ENCODE measurements at regions not wholly inside any gene's neighbourhood (a gene's known extent, or its start where the extent isn't known, plus 50 kb on each side); places are given as distances from the start of the nearest gene placed in this dataset.

DNA sequence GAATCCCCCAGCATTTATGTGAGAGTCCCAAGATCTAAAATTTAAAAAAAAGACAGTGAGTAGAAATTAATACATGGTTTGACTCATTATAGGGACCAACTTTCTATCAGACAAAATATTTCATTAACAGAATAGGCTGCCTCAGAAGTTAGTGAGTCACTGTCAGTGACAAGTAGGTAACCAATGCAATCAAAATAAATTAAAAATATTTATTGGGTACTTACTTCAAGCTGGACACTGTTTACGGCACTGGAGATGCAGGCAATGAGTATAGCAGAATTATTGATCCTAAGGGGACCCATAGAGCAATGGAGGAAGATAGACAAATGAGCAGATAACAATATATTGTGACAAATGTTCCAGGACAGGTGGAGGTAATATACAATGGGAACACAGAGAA lies 135.6 kb upstream of the BCL6 start:
- DNase-seq, result no peak
- Histone ChIP-seq H3K4me3 (ENCODE audit: low read depth, low read length) (no peak overlapping the region), H3K4me1 (peaks cover 10% of the 10 kb centered on the region), H3K36me3 (ENCODE audit: control insufficient read depth, insufficient read depth, low read length) (no peaks in the 10 kb centered on the region), H3K9me3 (0 out of 2 replicates have a peak, but pooled peaks cover under 1% of the 10 kb centered on the region), H3K27me3 (replicated peaks; ENCODE audit: control insufficient read depth, insufficient read depth, low read length) (no peaks in the 10 kb centered on the region)
- no TSS peak for BruUV-seq (replicated peaks)
- no peak overlapping the region for H3K4me3 Mint-ChIP-seq (ENCODE audit: unreplicated experiment)
- intact Hi-C loops (cut with micrococcal nuclease; ENCODE audit: unreplicated experiment), result no loop called here
- ChIA-PET POLR2A (no interaction called here), CTCF (no interaction called here)
- H3K4me1 Mint-ChIP-seq (ENCODE audit: low read depth, unreplicated experiment), result peaks cover 6% of the 10 kb centered on the region
- no peak for TF ChIP-seq CTCF (IDR thresholded peaks at IDR 0.05; ENCODE audit: insufficient read depth in 1 of 2, low read depth in 1 of 2, low read length in 1 of 2, severe bottlenecking in 1 of 2, unreplicated experiment in 1 of 2)
- peaks cover 9% of the 10 kb centered on the region for H3K9me3 Mint-ChIP-seq (ENCODE audit: unreplicated experiment)
- H3K36me3 Mint-ChIP-seq (ENCODE audit: insufficient read depth, unreplicated experiment), result no peaks in the 10 kb centered on the region
- no peaks in the 10 kb centered on the region for H3K27me3 Mint-ChIP-seq (ENCODE audit: insufficient read depth, unreplicated experiment)
- H3K27ac Mint-ChIP-seq (ENCODE audit: unreplicated experiment), result no peak overlapping the region

- H3K9me3 ChIP-seq, result peaks cover 6% of the 10 kb centered on the region; the same call in 1 of the 2 replicates
- Mint-ChIP-seq H3K4me1 (ENCODE audit: low read depth, unreplicated experiment) (peaks cover 13% of the 10 kb centered on the region), H3K9me3 (ENCODE audit: unreplicated experiment) (no peaks in the 10 kb centered on the region), H3K27me3 (ENCODE audit: insufficient read depth, unreplicated experiment) (no peaks in the 10 kb centered on the region), H3K27ac (ENCODE audit: unreplicated experiment) (no peak overlapping the region), H3K4me3 (ENCODE audit: unreplicated experiment) (peak overlapping the region; percentile 82), H3K36me3 (ENCODE audit: insufficient read depth, unreplicated experiment) (peaks cover 15% of the 10 kb centered on the region)
- no TSS peak for BruUV-seq (replicated peaks)
- POLR2A ChIA-PET, result no interaction called here
- CTCF ChIA-PET, result no interaction called here
- DNase-seq, result no peak
- H3K4me3 ChIP-seq (ENCODE audit: low read depth, low read length), result no peak overlapping the region
- TF ChIP-seq CTCF (IDR thresholded peaks at IDR 0.05; ENCODE audit: insufficient read depth in 1 of 2, low read depth in 1 of 2, low read length in 1 of 2, severe bottlenecking in 1 of 2, unreplicated experiment in 1 of 2), result no peak
- no peaks in the 10 kb centered on the region for H3K27me3 ChIP-seq (replicated peaks; ENCODE audit: control insufficient read depth, insufficient read depth, low read length)
- no peaks in the 10 kb centered on the region for H3K36me3 ChIP-seq (ENCODE audit: control insufficient read depth, insufficient read depth, low read length)
- peaks cover 10% of the 10 kb centered on the region for H3K4me1 ChIP-seq
- intact Hi-C loops (cut with micrococcal nuclease; ENCODE audit: unreplicated experiment), result no loop called here
Measured at GRCh38 chr3:187888701-187889100, 143.4 kb upstream of the BCL6 start.

DNA sequence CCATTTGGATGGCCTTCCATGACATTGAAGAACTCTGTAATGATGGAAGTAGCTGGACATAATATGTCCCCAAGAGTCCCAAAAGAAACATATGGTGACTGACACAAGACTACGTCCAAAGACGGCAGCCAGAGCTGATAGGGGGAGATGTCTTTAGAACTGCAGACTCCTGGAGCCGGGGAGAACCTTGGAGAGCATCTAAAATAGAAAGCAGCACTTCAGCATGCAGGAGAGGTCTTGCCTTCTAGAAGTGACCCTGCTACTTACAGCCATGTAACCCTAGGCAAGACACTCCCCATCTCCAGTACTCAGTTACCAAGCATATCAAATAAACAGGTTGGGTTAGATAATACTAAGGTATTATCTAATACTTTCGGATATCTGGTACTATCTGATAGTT lies 143.8 kb upstream of the BCL6 start:
- no peak for TF ChIP-seq CTCF (IDR thresholded peaks at IDR 0.05; ENCODE audit: insufficient read depth in 1 of 2, low read depth in 1 of 2, low read length in 1 of 2, severe bottlenecking in 1 of 2, unreplicated experiment in 1 of 2)
- Mint-ChIP-seq H3K9me3 (ENCODE audit: unreplicated experiment) (no peaks in the 10 kb centered on the region), H3K36me3 (ENCODE audit: insufficient read depth, unreplicated experiment) (peaks cover 15% of the 10 kb centered on the region), H3K4me3 (ENCODE audit: unreplicated experiment) (peak overlapping the region; percentile 82), H3K4me1 (ENCODE audit: low read depth, unreplicated experiment) (peaks cover 13% of the 10 kb centered on the region), H3K27ac (ENCODE audit: unreplicated experiment) (peak overlapping the region; percentile 84), H3K27me3 (ENCODE audit: insufficient read depth, unreplicated experiment) (no peaks in the 10 kb centered on the region)
- no TSS peak for BruUV-seq (replicated peaks)
- peaks cover 10% of the 10 kb centered on the region for H3K4me1 ChIP-seq
- intact Hi-C loops (cut with micrococcal nuclease; ENCODE audit: unreplicated experiment), result no loop called here
- H3K27me3 ChIP-seq (replicated peaks; ENCODE audit: control insufficient read depth, insufficient read depth, low read length), result no peaks in the 10 kb centered on the region
- H3K9me3 ChIP-seq, result peaks cover 6% of the 10 kb centered on the region; the same call in 1 of the 2 replicates
- POLR2A ChIA-PET, result no interaction called here
- DNase-seq, result no peak
- CTCF ChIA-PET, result no interaction called here
- H3K4me3 ChIP-seq (ENCODE audit: low read depth, low read length), result no peak overlapping the region
- no peaks in the 10 kb centered on the region for H3K36me3 ChIP-seq (ENCODE audit: control insufficient read depth, insufficient read depth, low read length)

Measured in Caco-2 (cell line).